GM13977 (cell line): ENCODE measurements at regions not wholly inside any gene's neighbourhood (a gene's known extent, or its start where the extent isn't known, plus 50 kb on each side); places are given as distances from the start of the nearest gene placed in this dataset.

Experiments
- DNase-seq: peaks from one replicate; pipeline ENCODE4 v3.0.0; 2012; ENCODE audit warnings: low spot score
- in situ Hi-C: fragments of 300-500 bp; cut with MboI; formaldehyde crosslinking; loops from one replicate; pipeline ENCODE4 v1.12.0; 2022; ENCODE audit warnings: low sequenced_read_pairs, low pct_unique_long_range_greater_than_20kb, mixed read lengths, inconsistent platforms; ENCODE audit not compliant: unreplicated experiment
- TF ChIP-seq, protein P1 (sequence below): IDR thresholded peaks from 2 replicates; pipeline ENCODE4 v1.5.1; 2012; ENCODE audit warnings: mild to moderate bottlenecking, control low read depth; ENCODE audit not compliant: insufficient read depth; ENCODE audit errors: extremely low read depth, missing control alignments

DNA sequence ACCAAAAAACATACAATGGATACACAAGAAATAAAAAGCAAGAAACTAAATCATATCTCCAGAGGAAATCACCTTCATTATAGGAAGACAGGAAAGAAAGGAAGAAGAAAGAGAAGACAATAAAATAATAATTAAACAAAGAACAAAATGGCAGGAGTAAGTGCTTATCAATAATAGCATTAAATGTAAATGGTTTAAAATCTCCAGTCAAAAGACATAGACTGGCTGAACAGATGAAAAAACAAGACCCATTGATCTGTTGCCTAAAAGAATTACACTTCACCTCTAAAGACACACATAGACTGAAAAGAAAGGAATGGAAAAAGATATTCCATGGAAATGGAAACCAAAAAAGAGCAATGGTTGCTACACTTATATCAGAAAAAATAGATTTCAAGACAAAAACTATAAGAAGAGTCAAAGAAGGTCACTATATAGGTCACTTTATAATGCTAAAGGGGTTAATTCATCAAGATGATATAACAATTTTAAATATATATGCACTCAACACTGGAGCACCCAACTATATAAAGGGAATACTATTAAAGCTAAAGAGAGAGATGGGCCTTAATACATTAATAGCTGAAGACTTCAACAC lies 118.4 kb upstream of the SESN3 start:
- in situ Hi-C loops, result no loop called here
- TF ChIP-seq, protein P1, sequence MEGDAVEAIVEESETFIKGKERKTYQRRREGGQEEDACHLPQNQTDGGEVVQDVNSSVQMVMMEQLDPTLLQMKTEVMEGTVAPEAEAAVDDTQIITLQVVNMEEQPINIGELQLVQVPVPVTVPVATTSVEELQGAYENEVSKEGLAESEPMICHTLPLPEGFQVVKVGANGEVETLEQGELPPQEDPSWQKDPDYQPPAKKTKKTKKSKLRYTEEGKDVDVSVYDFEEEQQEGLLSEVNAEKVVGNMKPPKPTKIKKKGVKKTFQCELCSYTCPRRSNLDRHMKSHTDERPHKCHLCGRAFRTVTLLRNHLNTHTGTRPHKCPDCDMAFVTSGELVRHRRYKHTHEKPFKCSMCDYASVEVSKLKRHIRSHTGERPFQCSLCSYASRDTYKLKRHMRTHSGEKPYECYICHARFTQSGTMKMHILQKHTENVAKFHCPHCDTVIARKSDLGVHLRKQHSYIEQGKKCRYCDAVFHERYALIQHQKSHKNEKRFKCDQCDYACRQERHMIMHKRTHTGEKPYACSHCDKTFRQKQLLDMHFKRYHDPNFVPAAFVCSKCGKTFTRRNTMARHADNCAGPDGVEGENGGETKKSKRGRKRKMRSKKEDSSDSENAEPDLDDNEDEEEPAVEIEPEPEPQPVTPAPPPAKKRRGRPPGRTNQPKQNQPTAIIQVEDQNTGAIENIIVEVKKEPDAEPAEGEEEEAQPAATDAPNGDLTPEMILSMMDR, result no peak

DNA sequence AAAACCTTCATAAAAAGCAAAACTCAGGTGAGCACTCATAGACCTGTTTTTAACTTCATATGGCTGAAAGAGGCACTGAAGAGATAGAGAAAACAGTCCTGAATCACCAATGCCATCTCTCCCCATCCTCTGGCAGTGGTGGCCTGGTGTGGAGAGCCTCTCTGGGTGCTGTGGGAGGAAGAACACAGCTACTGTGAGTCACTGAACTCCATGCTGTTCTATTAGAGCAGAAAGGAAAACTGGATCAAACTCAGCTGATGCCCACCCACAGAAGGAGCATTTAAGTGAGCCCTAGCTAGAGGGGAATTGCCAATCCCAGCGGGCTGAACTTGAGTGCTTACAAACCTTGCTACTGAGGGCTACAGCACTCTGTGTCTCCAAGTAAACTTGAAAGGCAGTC lies 115.3 kb upstream of the SESN3 start:
- TF ChIP-seq, protein P1, result no peak
- in situ Hi-C loops, result no loop called here

More for the DNA sequence above, 118.4 kb upstream of the SESN3 start:
- no peak for DNase-seq

DNA sequence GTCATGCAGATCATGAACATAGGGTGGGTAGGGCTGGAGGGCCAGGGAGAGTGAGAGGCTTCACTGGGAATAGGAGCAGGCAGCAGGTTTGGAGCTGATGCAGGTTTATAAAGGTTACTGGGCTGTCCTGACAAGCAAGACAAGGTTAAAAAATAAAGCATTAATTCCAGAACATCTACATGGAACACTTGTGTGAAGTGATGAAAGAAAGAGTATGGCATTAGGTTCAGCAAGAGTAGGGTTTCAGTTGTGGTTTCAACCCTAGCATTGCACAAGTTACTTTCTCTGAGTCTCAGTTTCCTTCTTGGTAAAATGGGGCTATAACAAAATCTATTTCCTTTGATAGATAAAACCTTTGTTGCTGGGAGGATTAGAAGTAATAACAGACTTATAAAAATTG lies 114.6 kb upstream of the SESN3 start:
- no peak for DNase-seq
- TF ChIP-seq, protein P1, result no peak
- in situ Hi-C loops, result no loop called here

More for the DNA sequence above, 115.3 kb upstream of the SESN3 start:
- no peak for DNase-seq

DNA sequence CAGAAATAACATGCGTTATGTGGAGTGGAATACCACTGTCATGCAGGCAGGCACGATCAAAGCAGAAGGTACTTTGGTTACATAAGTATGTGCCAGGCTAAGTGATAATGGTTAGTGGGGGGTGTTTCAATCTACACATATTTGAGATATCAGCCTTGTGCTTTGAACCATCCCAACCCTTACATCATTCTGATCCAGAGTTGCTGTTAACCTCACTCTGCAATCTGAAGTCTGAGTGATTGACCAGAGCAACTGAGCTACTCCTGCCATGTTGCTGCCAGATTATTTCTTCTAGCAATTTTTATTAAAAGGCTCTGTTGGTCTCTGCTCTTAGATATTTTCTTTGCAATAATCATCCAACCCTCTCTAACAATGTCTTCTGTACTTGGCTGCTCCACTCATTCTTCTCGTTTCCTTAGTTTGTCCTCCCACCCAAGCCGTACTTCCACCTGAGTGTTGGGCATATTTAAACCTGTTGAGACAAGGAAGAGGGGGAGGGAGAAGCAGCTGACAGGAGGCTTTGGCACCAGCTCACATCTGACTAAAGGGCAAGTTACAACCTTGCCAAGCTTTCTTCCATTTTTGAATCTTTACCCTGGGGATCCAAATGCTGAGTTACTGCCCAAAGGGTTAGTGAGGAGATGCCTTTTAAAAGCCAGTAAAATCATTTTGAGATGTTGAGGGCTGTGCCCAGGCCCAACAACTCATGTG lies 114.1 kb upstream of the SESN3 start:
- in situ Hi-C loops, result no loop called here
- no peak for DNase-seq
- TF ChIP-seq, protein P1, result no peak

DNA sequence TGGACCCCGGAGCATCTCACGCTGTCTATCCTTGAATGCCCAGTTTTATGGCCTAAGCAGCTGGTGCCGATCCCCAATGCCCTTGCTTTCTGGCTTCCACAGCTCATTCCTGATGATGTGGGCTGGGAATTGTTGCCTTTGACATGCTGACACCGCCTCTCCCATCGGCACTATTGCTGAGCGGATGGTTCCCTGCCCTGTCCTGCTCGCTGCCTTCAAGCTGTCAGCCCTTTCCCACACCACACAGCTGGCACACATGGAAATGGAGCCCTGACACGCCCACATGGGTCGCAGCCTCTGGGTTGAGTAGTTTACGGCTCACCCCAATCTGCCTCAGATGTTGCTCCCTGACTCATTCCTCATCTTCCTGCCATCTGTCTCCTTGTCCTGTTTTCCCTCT lies 110.2 kb upstream of the SESN3 start:
- in situ Hi-C loops, result no loop called here
- no peak for DNase-seq
- TF ChIP-seq, protein P1, result no peak

DNA sequence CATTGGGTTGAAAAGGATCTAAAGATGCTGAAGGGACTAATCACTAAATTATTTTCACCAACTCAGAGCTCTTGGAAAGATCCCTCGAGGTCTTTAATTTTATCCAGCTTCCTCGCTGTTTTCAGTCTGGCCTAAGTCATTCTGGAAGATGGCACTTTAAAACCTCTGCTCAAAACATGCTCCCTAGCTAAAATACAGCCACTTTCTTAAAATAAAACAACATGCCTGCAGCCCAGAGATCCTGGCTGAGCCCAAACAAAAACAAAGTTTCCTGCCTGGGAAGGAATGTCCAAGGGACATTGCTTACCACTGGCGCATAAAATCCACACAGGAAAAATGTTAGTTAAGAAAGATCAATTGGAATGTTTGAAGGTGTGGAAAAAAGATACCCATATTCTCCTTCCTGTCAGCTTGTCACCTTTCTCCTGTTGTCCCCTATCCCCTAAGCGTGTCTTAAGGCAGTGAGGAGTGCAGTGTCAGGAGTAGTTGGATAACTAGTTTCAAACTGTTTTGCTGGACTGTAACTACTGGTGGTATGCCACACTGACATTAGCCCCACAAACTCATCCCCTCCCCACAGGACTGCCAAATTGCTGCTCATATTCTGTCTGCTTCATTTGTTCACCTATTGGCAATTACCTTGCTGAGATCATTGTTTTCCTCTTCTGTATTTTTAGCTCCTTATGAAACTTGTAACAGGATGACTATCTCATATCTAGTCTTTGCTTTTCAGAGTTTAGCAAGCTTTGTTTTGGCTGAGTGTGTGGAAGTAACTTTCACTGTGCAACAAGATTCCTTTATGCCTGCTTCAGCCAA lies 108.3 kb upstream of the SESN3 start:
- TF ChIP-seq, protein P1, result no peak
- peak; percentile 52 for DNase-seq
- in situ Hi-C loops, result no loop called here
